ENCODE measurements at regions not wholly inside any gene's neighbourhood (a gene's known extent, or its start where the extent isn't known, plus 50 kb on each side); places are given as distances from the start of the nearest gene placed in this dataset.
A peak's percentile ranks its signal among the peaks of the same experiment; 100 is the strongest.
"Not testable (repeated sequence)": the region's sequence is repeated elsewhere in the genome, so short reads cannot be mapped to it uniquely, and the experiment has no call there.

DNA sequence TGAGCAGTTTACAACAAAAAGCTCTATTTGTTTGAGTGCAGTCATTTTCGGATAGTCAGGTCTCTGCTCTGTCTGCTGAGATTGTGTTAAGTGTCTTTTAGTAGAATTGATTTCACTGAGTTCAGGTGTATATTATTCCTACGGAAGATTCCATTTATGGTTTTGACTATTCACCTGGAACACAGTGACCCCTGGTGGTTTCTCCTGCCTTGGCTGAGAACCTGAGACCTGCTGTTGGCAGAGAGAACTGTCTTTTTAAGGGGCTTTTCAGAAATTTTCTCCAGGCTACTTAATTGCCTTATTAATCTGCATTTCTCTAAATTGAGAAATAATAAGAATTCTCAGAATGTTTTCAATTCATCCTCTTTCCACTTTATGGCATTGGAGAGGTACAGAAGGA, 508.0 kb downstream of the TBC1D32 start:
- peak; percentile 1 for DNase-seq (ENCODE audit: low read depth)

DNA sequence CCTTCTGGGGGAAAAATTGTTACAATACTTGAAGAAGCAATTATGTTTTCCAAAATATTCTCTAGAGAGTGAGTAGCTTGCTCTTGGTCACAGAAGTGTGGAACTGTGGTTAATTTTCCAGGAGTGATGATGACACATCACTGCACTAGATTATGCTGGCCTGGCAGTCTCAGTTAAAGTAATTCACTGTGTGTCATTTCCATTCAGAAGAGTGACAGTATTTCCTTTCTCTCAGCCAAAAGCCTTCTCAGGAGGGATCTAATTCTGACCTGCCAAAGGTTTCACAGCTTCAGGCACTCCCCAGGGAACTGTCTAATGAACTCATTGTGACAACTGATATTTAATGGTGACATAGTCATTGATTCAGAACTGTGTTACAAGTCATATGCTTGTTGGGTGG, 517.5 kb downstream of the TBC1D32 start:
- no peak for DNase-seq (ENCODE audit: low read depth)

DNA sequence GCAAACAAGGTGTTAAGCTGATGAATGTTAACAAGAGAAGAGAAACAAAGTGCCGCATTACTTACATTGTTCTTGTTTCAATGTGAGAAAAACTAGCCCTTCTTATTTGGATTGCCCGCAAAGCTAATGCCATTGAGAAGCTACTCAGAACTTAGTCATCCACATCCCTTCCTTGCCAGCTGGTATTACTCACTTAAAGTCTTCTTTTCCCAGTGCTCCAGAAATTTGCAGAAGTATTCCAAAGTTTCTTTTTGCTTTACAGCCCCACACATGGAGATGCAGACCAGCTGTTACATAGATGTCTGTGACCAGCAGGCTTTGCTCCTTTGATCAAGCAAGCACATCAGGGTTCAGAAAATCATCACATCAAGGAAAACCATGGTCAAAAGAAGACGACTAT, 529.0 kb downstream of the TBC1D32 start:
- DNase-seq (ENCODE audit: low read depth), result no peak

DNA sequence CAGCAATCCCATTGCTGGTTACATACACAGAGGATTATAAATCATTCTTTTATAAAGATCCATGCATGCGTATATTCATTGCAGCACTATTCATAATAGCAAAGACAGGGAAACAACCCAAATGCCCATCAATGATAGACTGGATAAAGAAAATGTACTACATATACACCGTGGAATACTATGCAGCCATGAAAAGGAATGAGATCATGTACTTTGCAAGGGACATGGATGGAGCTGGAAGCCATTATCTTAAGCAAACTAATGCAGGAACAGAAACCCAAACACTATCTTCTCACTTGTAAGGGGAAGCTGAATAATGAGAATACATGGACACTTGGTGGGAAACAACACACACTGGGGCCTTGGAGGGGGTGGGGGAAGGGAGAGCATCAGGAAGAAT, 529.7 kb downstream of the TBC1D32 start:
- DNase-seq (ENCODE audit: low read depth), result no peak

DNA sequence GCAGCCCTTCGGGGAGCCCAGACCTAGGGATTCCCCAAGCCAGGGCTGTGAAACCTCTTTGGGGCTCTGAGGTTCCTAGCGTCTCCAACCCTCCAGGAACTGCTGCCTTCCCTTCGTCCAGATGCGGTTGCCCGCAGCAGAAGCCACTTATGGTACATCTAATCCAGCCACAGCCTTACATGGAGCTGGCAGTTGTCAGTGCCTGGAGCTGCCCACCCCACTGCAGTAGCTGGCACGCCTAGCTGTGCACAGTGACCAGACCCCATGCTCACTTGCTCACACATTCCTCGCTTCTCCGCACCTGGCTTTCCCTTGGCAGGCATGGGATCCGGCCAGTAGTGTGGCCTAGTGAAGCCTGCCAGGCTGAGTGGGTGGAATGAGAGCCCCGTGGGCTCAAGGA, 547.6 kb downstream of the TBC1D32 start:
- no peak for DNase-seq (ENCODE audit: low read depth)

DNA sequence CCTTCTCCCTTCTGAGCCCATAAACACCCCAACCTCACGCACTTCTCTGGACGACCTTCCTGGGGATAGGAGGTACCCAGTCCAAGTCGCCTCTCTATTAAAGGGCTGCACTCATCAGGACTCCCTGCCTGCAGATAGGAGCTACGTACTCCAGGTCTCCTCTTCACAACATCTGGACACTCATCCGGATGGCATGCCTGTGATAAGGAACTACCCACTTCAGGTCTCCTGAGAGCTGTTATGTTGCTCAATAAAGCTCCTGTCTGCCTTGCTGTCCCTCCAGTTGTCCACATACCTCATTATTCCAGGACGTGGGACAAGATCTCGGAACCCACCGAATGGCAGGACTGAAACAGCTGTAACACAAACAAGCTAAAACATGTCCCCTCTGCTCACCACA, 548.0 kb downstream of the TBC1D32 start:
- DNase-seq (ENCODE audit: low read depth), result no peak

DNA sequence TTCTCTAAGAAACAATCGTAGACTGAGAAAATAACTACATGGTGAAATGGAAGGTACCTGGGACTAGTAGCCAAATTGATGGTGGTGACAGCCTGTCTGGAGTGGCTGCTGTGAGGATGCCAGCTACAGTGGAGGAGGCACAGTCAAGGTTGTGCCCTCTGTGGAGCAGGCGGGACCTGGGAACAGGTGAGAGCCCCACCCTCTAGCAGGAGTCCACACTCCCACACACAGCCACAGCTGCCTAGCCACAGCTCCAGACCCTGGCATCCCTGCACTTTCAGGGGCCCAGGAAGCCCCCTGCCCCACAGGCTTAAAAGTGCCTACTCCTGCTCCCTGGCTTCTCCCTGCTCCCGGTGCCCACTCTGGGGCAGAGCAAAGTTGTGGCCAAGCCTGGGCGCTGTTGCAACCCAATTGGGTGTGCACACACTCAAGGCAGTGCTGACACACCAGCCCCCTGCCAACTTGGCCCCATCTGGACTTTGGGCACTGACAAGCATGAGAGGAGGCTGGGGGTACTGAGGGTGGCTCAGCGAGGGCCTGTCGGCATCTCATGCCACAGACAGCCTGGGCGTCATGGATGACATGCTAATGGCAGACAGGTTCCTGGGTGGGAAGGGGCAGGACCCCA, 548.7 kb downstream of the TBC1D32 start:
- no peak for DNase-seq (ENCODE audit: low read depth)

DNA sequence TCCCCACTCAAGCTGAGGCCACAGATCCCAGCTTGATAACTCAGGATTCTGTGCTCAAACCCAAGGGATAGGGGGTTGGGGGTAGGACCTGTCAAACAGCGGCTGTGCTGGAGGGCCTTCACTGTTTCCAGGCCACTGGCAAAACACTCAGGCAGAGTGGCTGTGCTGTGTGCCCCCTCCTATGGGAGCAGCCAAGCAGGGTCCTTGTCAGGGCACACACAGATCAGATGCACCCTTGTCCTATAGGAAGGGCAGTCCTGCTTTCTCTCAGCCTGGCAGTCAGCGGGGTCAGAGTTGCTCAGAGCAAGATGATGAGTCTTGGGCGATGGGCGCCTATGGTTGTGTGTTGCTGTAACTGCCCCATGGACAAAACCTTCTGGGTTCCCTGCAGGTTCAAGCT, 554.8 kb downstream of the TBC1D32 start:
- DNase-seq (ENCODE audit: low read depth), result no peak

DNA sequence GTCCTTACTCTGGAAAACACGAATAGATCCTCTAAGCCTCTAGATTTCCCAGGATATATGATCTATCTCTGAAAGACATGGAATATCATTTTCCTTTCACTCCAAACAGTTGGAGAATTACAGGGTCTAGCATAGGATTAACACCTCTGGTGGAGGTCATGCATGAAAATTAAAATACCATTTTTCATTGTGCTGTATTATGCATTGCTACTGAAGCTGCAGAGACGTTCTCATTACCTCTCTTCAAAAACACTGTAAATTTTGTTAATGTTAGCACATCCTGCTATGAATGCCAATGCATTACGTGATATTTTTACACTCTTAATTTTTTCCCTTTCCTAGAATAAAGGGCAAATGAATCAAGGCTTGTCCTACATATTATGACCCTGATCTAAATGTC, 558.6 kb downstream of the TBC1D32 start:
- DNase-seq (ENCODE audit: low read depth), result no peak

DNA sequence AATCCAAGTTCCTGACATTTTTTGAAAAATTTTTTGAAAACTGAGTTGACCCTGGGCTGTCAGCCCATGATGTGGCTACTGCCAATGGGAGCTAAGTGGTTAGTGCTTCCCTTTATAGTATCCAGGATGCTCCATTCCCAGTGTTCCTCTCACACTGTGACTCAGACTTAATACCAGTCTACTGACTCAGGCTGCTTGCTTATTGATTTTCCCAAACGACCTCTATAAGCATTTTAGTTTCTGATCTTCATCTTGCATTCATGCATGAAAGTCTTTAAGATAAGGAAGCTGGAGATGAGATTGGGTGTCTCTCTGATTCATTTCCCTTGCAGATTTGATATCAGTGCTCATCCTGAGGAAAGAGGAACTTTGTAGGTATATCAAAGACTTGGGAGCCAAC, 560.0 kb downstream of the TBC1D32 start:
- DNase-seq (ENCODE audit: low read depth), result no peak

DNA sequence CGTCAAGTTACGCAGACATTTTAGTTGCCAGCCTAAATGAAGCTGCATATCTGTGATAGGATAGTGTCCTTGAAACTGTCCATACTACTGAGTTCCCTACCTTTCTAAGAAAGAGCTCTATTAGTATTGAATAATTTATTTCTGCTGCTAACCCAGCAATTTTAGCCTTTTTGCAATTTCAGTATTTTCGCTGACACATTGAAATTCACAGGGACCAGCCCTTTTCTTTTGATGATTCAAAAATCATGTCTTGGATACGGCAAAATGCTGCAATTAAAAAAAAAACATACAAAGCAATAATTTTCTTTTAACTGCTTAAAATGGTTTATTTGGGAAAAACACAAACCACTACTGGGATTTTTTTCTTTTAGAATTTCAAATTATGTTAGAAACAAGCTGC, 563.3 kb downstream of the TBC1D32 start:
- no peak for DNase-seq (ENCODE audit: low read depth)

DNA sequence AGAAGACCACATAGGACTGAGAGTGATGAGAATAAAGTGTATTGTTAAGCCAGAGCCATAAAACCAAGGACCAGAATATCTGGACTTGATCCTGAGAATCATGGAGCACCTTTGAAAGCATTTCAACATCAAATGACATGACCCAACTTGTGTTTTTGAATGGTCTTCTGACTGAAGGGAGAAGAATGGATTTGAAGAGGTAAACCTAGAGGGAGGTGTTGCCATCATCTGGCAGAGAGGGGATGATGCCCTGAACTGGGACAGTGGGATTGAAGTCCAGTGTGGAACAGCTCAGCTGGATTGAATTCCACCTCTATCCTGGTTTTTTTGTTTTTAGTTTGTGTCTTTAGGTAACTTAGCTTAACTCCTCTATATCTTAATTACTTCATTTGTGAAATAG, 570.0 kb downstream of the TBC1D32 start:
- DNase-seq (ENCODE audit: low read depth), result no peak

DNA sequence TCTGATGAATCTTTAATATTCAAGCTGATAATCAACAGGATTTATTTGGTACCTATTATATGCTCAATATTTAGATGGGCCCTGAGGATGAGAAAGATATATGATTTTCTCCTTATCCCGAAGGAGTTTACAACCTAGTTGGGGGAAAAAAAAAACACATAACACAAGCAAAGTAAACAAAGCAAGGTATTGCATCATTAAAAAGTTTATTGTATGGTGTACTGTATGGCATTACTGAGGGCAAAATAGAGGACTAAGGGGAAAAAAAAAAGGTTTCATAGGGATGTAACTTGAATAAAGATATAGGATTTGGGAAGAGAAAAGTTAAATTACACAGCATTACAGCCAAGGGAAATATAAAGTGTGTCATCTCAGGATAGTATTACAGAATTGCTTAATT, 574.7 kb downstream of the TBC1D32 start:
- no peak for DNase-seq (ENCODE audit: low read depth)

DNA sequence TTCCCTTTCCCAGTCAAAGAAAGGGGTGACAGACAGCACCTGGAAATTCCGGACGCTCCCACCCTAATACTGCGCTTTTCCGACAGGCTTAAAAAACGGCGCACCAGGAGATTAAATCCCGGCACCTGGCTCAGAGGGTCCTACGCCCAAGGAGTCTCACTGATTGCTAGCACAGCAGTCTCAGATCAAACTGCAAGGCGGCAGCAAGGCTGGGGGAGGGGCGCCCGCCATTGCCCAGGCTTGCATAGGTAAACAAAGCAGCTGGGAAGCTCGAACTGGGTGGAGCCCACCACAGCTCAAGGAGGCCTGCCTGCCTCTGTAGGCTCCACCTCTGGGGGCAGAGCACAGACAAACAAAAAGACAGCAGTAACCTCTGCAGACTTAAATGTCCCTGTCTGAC, 585.7 kb downstream of the TBC1D32 start:
- not testable (repeated sequence) for DNase-seq (ENCODE audit: low read depth)

DNA sequence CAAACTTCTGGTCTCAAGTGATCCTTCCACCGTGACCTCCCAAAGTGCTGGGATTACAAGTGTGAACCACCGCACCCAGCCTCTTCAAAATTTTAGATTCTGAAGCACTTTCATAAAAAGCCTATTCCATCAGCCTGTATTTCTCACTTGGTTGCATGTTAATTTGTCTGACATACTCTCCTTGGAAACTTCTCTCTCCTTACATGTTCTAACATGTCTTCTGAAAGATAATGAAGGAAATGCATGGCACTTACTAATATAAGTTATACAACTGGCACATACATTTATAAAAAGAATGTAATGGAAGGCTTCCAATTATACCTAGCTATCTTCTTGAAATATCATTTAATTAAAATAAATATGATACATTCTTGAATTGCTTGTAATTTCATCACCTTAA, 597.5 kb downstream of the TBC1D32 start:
- DNase-seq (ENCODE audit: low read depth), result no peak

DNA sequence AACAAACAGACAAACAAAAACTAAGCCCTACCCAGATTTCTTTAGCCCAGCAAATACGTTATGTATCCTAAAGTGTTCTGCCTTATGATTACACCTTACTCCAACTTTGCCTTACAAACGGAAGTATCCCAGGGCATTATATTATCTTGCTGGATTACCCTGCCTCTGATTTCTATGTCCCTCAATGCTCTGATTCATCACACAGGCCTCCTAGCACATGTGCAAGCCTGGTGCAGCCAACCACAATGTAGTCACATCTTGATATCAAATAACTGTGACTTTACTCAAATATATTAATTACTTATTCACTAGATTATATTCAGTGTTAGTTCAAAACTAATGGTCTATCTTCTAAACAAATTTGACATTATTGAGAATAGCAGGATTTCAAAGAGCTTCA, 598.6 kb downstream of the TBC1D32 start:
- DNase-seq (ENCODE audit: low read depth), result peak; percentile 13

DNA sequence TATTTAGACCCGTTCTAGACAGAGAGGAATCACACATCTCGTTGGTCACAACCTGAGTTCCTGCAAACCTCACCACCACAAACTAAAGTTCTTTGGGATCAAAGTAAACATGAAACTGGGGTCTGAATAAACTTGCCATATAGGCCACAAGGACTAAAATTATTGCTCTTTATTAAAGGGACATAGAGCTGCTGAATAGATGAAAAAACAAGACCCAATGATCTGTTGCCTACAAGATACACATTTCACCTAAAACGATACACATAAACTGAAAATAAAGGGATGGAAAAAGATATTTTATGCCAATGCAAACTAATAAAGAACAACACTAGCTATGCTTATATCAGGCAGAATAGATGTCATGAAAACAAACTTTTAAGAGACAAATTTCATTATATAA, 623.0 kb downstream of the TBC1D32 start:
- DNase-seq (ENCODE audit: low read depth), result no peak

DNA sequence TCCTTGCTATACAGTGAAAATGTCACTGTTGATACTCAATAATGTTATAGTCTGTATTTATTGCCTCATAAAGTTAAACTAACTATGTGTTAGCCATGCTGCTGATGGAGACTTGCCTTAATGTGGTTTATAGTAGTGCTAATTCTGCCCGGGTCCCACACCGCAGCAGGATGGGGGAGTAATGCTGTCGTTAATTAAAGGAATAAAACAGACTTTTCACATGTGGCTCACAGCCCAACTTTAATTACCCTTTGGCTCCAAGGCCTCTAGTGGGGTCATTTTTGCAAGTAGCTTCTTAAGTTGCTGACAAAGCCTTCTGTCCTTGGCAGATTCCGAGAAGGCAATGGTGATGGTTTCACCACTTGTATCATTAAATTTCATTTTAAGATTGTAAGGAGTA, 634.3 kb downstream of the TBC1D32 start:
- no peak for DNase-seq (ENCODE audit: low read depth)

DNA sequence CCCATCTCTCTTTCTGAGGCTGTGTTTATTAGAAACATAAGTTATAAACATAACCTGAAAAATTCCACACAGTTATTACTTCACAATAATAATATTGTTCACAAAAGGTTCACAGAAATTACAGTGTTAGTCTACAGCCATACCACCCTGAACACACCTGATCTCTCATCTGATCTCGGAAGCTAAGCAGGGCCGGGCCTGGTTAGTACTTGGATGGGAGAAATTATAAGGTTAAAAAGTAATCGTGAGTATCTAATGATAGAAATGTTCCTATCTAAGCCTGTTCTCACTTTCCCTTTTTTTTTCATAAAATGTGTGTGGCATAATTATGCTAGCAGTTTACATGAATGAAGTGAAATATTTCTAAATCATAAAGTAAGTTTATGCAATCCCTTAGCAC, 647.8 kb downstream of the TBC1D32 start:
- no peak for DNase-seq (ENCODE audit: low read depth)

DNA sequence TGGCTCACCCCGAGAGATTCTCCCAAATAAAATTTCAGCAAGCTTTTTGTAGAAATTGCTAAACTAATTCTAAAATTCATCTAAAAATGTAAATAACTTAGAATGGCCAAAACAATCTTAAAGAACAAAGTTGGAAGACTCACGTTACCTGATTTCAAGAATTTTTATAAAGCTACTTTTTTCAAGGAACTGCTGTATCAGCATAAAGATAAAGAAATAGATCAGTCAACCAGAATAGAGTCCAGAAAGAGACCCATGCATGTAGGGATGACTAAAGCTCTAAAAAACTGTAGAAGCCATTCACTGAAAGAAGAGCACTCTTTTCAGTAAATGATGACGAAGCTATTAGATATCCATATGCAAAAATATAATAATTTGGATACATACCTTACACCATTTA, 652.1 kb downstream of the TBC1D32 start:
- DNase-seq (ENCODE audit: low read depth), result no peak

DNA sequence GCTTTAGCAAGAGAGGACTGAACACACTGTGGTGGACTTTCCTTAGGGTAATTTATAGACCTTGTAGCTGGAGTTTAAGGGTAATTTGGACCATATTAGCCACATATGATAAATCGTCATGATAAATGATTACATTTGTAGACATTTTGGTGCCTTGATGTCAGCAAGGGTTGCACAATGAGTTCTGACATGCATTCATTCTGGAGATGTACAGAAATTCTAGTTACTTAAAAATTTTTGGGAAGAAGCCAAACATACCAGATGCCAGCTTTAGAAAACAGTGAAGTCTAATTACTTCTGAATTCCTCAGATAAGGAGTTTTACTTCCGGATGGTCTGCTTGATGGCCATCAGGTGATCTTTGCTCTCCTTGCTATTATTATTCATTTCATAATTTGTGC, 653.1 kb downstream of the TBC1D32 start:
- no peak for DNase-seq (ENCODE audit: low read depth)

DNA sequence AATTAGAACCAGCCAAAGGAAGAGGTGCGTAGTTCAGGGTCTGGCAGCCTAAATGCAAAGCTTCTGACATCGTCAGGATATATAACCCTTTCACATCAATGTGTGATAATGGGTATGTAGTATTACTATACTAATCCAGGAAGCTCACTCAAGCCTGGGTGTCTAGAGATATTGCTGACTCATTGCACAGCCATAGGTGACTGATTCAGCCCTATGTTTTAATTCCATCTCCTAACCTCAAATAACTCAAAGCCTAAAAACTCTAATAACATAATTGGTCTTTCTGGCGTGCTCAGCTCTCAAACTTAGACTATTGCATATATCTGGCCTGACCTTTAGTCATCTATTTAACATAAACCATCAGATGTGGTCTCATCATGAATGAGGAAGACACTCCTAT, 658.4 kb downstream of the TBC1D32 start:
- DNase-seq (ENCODE audit: low read depth), result no peak

DNA sequence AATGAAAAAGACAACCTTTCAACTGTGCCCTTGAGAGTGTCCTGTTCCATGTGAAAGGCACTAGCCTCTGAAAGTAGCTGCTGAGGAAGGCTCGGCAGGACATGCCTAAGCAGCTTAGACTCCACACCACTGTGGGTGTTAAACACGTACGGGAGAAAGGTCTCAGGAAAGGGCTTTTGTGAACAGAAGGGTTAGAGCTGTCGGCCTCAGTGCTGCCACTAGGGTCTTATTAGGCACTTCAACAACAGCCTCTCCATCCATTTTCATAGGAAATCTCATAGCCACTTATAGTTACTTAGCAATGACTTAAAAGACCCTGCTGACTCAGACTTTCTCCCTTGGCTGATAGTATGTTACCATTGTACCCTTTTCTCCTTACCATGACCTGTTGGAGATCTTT, 662.8 kb downstream of the TBC1D32 start:
- no peak for DNase-seq (ENCODE audit: low read depth)

DNA sequence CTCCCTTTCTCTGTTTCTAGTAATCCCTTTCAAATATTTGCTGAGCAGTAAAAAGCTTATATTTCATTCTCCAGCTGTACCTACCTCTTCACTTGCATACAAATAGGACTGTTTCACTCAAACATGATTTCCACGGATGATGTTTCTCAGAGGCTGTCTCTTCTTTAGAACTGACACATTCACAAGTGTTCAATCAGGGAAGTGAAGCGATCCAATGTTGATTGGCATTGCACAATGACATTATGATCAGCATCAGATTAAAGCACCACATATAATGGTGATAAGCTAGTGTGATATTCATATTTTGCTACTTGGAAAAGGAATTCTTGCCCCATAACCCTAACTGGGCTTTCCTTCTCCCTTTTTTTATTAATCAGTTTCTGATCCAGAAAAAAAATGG, 681.8 kb downstream of the TBC1D32 start:
- DNase-seq (ENCODE audit: low read depth), result no peak

Data from myocyte (in vitro differentiated cells).